Smooth muscle cell (in vitro differentiated cells): ENCODE measurements at regions not wholly inside any gene's neighbourhood (a gene's known extent, or its start where the extent isn't known, plus 50 kb on each side); places are given as distances from the start of the nearest gene placed in this dataset.

Experiments
- DNase-seq: peaks from one replicate; lab custom pipeline; 2025; ENCODE audit not compliant: unreplicated experiment; lab: John Stamatoyannopoulos, UW
- H2AFZ ChIP-seq: fragments of 200-600 bp; sonication (generic); 2 replicates; pipeline ENCODE4 v1.6.0; 2016; ENCODE audit warnings: antibody characterized with exemption, low read depth, mild to moderate bottlenecking
- H3F3A ChIP-seq: fragments of 200-600 bp; sonication (generic); 2 replicates; pipeline ENCODE4 v1.6.0; 2017; ENCODE audit warnings: antibody characterized with exemption, low read depth
- H3K27ac ChIP-seq: fragments of 200-600 bp; sonication (generic); 2 replicates; pipeline ENCODE4 v1.5.1; 2016; ENCODE audit warnings: low read depth, mild to moderate bottlenecking
- H3K27me3 ChIP-seq: fragments of 200-600 bp; sonication (generic); 2 replicates; pipeline ENCODE4 v1.6.1; 2016; ENCODE audit warnings: low read depth, mild to moderate bottlenecking
- H3K36me3 ChIP-seq: fragments of 200-600 bp; sonication (generic); 2 replicates; pipeline ENCODE4 v1.5.1; 2016; ENCODE audit warnings: low read depth
- H3K4me1 ChIP-seq: fragments of 200-600 bp; sonication (generic); 2 replicates; pipeline ENCODE4 v1.5.1; 2016; ENCODE audit warnings: low read depth
- H3K4me2 ChIP-seq: fragments of 200-600 bp; sonication (generic); 2 replicates; pipeline ENCODE4 v1.6.0; 2016; ENCODE audit warnings: mild to moderate bottlenecking
- H3K4me3 ChIP-seq: fragments of 200-600 bp; sonication (generic); 2 replicates; pipeline ENCODE4 v1.5.1; 2016; ENCODE audit warnings: mild to moderate bottlenecking
- H3K79me2 ChIP-seq: fragments of 200-600 bp; sonication (generic); 2 replicates; pipeline ENCODE4 v1.6.0; 2016; ENCODE audit warnings: low read depth, mild to moderate bottlenecking
- H3K9ac ChIP-seq: fragments of 200-600 bp; sonication (generic); 2 replicates; pipeline ENCODE4 v1.6.0; 2016; ENCODE audit warnings: low read depth
- H3K9me3 ChIP-seq: fragments of 200-600 bp; sonication (generic); replicated peaks from 2 replicates; pipeline ENCODE4 v1.5.1; 2016; ENCODE audit warnings: low read depth
- H4K20me1 ChIP-seq: fragments of 200-600 bp; sonication (generic); 2 replicates; pipeline ENCODE4 v1.6.0; 2016; ENCODE audit warnings: low read depth
- CTCF ChIP-seq: fragments of 200-600 bp; sonication (generic); IDR thresholded peaks from 2 replicates; pipeline ENCODE4 v1.5.1; 2017; ENCODE audit warnings: borderline replicate concordance, mild to moderate bottlenecking, antibody characterized with exemption; ENCODE audit not compliant: insufficient read depth, poor library complexity, severe bottlenecking
- WGBS: methylation state at CpG from one replicate; pipeline ENCODE4 v1.1.7; 2016; ENCODE audit warnings: low lambda C conversion rate; 5-methylcytosine and 5-hydroxymethylcytosine counted together

GRCh38 chr11:28616160-28616965 lies 508.2 kb downstream of the METTL15 start:
- WGBS: 83% methylated on average over 5 of the region's 5 CpGs
- H3F3A ChIP-seq: no peaks in the 10 kb centered on the region
- H3K4me2 ChIP-seq: no peak overlapping the region
- H3K27ac ChIP-seq: no peak overlapping the region
- H4K20me1 ChIP-seq: no peaks in the 10 kb centered on the region
- no peaks in the 10 kb centered on the region for H3K4me1 ChIP-seq
- H3K36me3 ChIP-seq: no peaks in the 10 kb centered on the region
- no peaks in the 10 kb centered on the region for H3K27me3 ChIP-seq
- TF ChIP-seq CTCF: no peak
- no peaks in the 10 kb centered on the region for H3K79me2 ChIP-seq
- H3K4me3 ChIP-seq: no peak overlapping the region
- no peak for DNase-seq
- no peak overlapping the region for H2AFZ ChIP-seq
- no peaks in the 10 kb centered on the region for H3K9me3 ChIP-seq
- H3K9ac ChIP-seq: no peak overlapping the region

GRCh38 chr11:28615542-28615941 lies 507.4 kb downstream of the METTL15 start:
- no peak overlapping the region for H3K9ac ChIP-seq

GRCh38 chr11:28606930-28607329 lies 498.7 kb downstream of the METTL15 start:
- Histone ChIP-seq H3K9me3 (no peaks in the 10 kb centered on the region), H3K27ac (no peak overlapping the region), H2AFZ (no peak overlapping the region), H3K4me3 (no peak overlapping the region), H3K4me1 (no peaks in the 10 kb centered on the region), H3K4me2 (no peak overlapping the region), H4K20me1 (no peaks in the 10 kb centered on the region), H3K79me2 (no peaks in the 10 kb centered on the region), H3K27me3 (no peaks in the 10 kb centered on the region), H3K36me3 (no peaks in the 10 kb centered on the region), H3F3A (no peaks in the 10 kb centered on the region), H3K9ac (no peak overlapping the region)
- DNase-seq: no peak
- 52% methylated on average over 12 of the region's 12 CpGs for WGBS
- no peak for TF ChIP-seq CTCF

More at GRCh38 chr11:28615542-28615941, 507.4 kb downstream of the METTL15 start:
- WGBS: 67% methylated on average over 2 of the region's 2 CpGs
- no peaks in the 10 kb centered on the region for H3K4me1 ChIP-seq
- H3K9me3 ChIP-seq: no peaks in the 10 kb centered on the region
- TF ChIP-seq CTCF: no peak
- no peaks in the 10 kb centered on the region for H3K79me2 ChIP-seq
- H3K36me3 ChIP-seq: no peaks in the 10 kb centered on the region
- H3K4me3 ChIP-seq: no peak overlapping the region
- H3K27me3 ChIP-seq: no peaks in the 10 kb centered on the region
- no peaks in the 10 kb centered on the region for H3F3A ChIP-seq
- no peak for DNase-seq
- no peak overlapping the region for H2AFZ ChIP-seq
- no peak overlapping the region for H3K27ac ChIP-seq
- H4K20me1 ChIP-seq: no peaks in the 10 kb centered on the region
- no peak overlapping the region for H3K4me2 ChIP-seq

- no peak for TF ChIP-seq CTCF
- Histone ChIP-seq H3K79me2 (no peaks in the 10 kb centered on the region), H4K20me1 (no peaks in the 10 kb centered on the region), H3K4me1 (no peaks in the 10 kb centered on the region), H3K4me2 (no peak overlapping the region), H3K4me3 (no peak overlapping the region), H3K27ac (no peak overlapping the region), H3K36me3 (no peaks in the 10 kb centered on the region), H3F3A (no peaks in the 10 kb centered on the region), H3K9me3 (no peaks in the 10 kb centered on the region), H3K27me3 (no peaks in the 10 kb centered on the region), H3K9ac (no peak overlapping the region), H2AFZ (no peak overlapping the region)
- no peak for DNase-seq
- 85% methylated on average over 2 of the region's 2 CpGs for WGBS
Measured at GRCh38 chr11:28599656-28600055, 491.5 kb downstream of the METTL15 start.
